Activated B cell treated with CpG ODN at 0.5 μM for 24 hours (primary cell): ENCODE measurements at regions not wholly inside any gene's neighbourhood (a gene's known extent, or its start where the extent isn't known, plus 50 kb on each side); places are given as distances from the start of the nearest gene placed in this dataset.
A peak's percentile ranks its signal among the peaks of the same experiment; 100 is the strongest.

Experiments used
- ATAC-seq: fragments of 200-7000 bp; cut with Tn5 transposase; one replicate; pipeline ENCODE4 v1.10.0; 2021; ENCODE audit warnings: low read depth, mild to moderate bottlenecking, moderate library complexity
- CTCF ChIA-PET: fragments of 350-600 bp; sonication (Branson Sonifier 250); formaldehyde crosslinking; loops from one replicate; lab custom pipeline; 2021; ENCODE audit warnings: antibody characterized with exemption; lab: Charles Lee
- POLR2A ChIA-PET: fragments of 350-600 bp; sonication (Branson Sonifier 250); formaldehyde crosslinking; loops from one replicate; lab custom pipeline; 2021; ENCODE audit warnings: antibody characterized with exemption; lab: Charles Lee
- DNase-seq: peaks from one replicate; pipeline ENCODE4 v3.0.0; 2022
- H3K27ac Mint-ChIP-seq: one replicate; pipeline ENCODE4 v1.8.0; 2020; ENCODE audit warnings: mixed read lengths
- H3K27me3 Mint-ChIP-seq: one replicate; pipeline ENCODE4 v1.8.0; 2021; ENCODE audit warnings: mixed read lengths
- H3K36me3 Mint-ChIP-seq: one replicate; pipeline ENCODE4 v1.8.0; 2021; ENCODE audit warnings: low read depth, mixed read lengths
- H3K4me1 Mint-ChIP-seq: one replicate; pipeline ENCODE4 v1.8.0; 2021; ENCODE audit warnings: mixed read lengths
- H3K4me3 Mint-ChIP-seq: one replicate; pipeline ENCODE4 v1.8.0; 2020; ENCODE audit warnings: mild to moderate bottlenecking, mixed read lengths
- H3K9me3 Mint-ChIP-seq: one replicate; pipeline ENCODE4 v1.8.0; 2020; ENCODE audit warnings: mixed read lengths
- intact Hi-C: fragments of 100-400 bp; cut with micrococcal nuclease; formaldehyde crosslinking; loops from one replicate; pipeline ENCODE4 v1.15.1; 2024
- TF ChIP-seq, protein P1 (sequence below): fragments of 200-600 bp; IDR thresholded peaks from one replicate; pipeline ENCODE4 v1.8.0; 2022; ENCODE audit warnings: antibody characterized with exemption, mild to moderate bottlenecking

DNA sequence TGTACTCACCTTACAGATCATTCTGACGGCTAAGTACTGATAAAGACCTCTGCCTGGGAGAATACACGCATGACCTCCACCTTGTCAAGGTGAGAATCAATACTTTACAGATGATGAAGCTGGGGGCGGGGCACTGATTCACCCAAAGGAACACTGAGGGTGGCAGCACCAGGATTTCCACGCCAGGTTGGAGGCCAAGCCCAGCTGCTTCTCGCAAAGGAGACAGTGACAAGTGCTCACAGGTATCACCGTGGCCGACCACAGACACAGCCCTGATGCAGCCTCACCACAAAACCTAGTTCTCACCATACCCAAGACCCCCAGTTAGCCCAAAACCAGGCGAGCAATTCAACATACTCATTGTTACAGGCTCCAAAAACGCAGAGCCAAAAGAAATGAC, 434.2 kb downstream of the SOX9 start:
- Mint-ChIP-seq H3K36me3 (no peaks in the 10 kb centered on the region), H3K27me3 (no peaks in the 10 kb centered on the region), H3K4me1 (no peaks in the 10 kb centered on the region), H3K9me3 (no peaks in the 10 kb centered on the region), H3K4me3 (no peak overlapping the region), H3K27ac (no peak overlapping the region)
- CTCF ChIA-PET, result no interaction called here
- no peak for DNase-seq
- ATAC-seq, result no peak
- TF ChIP-seq, protein P1, sequence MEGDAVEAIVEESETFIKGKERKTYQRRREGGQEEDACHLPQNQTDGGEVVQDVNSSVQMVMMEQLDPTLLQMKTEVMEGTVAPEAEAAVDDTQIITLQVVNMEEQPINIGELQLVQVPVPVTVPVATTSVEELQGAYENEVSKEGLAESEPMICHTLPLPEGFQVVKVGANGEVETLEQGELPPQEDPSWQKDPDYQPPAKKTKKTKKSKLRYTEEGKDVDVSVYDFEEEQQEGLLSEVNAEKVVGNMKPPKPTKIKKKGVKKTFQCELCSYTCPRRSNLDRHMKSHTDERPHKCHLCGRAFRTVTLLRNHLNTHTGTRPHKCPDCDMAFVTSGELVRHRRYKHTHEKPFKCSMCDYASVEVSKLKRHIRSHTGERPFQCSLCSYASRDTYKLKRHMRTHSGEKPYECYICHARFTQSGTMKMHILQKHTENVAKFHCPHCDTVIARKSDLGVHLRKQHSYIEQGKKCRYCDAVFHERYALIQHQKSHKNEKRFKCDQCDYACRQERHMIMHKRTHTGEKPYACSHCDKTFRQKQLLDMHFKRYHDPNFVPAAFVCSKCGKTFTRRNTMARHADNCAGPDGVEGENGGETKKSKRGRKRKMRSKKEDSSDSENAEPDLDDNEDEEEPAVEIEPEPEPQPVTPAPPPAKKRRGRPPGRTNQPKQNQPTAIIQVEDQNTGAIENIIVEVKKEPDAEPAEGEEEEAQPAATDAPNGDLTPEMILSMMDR, result no peak
- POLR2A ChIA-PET, result no interaction called here
- intact Hi-C loops, result no loop called here

DNA sequence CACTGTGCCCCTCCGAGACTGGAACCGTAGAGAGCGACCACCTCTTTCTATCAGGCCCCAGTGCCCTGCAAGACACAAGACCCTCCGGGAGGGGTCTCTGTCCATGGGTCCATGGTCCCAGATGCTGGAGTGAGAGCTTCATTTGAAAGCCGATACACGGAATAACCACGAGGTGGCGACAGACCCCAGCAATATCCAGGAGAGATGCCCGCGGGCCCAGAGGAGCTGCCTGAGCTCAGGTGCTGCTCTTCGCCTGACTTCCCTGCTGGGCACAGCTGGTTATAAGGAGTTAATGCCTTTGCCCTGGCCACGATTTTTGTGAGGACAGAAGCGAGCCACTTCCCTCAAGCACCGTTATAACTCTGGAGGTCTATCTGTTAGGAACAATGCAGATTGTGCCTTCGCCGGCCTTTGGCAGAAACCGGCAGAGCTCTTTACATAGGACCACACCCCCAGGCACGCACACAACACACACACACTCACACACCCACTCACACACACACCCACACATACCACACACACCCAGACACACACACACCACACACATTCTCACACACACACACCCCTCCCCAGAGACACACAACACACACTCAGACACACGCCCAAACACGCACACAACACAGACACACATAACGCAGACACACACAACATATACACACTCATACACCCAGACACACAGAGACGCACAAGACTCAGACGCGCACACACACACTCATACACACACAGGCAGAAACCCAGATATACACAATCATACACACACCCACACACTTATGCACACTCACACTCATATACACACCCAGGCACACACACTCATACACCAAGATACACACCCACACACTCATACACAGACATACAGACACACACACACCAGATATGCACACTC, 436.4 kb downstream of the SOX9 start:
- ChIA-PET POLR2A (no interaction called here), CTCF (interaction anchor here (1.0 to 1.5 kb wide), 5 partner anchors 11 to 813 kb away, joined by 3 to 16 read pairs (median 4); no protein-coding TSS in a partner anchor)
- TF ChIP-seq, protein P1, result peak; percentile 34
- no peaks in the 10 kb centered on the region for H3K36me3 Mint-ChIP-seq
- H3K4me3 Mint-ChIP-seq, result no peak overlapping the region
- ATAC-seq, result peak; percentile 40
- no peaks in the 10 kb centered on the region for H3K27me3 Mint-ChIP-seq
- no peaks in the 10 kb centered on the region for H3K9me3 Mint-ChIP-seq
- intact Hi-C loops, result loop anchor here (1.0 kb wide), 1 partner anchor 168 kb away; no protein-coding TSS in a partner anchor
- H3K27ac Mint-ChIP-seq, result no peak overlapping the region
- DNase-seq, result peak; percentile 23
- no peaks in the 10 kb centered on the region for H3K4me1 Mint-ChIP-seq

DNA sequence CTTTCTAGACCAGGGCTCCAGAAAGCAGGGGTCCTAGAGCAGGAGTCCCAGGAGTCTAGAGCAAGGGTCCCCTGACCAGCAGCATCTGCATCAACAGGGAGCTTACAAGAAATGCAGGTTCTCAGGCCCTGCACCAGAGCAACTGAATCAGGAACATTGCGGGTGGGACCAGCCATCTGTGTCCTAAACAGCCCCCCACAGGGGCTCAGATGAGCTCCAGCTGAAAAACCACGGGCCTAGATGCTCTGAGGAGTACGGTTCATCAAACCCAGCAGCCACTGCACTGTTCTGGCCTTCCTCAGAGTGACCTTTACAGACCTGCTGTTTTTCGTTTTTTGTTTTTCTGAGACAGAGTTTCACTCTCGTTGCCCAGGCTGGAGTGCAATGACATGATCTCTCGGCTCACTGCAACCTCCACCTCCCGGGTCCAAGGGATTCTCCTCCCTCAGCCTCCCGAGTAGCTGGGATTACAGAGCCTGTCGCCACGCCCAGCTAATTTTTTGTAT, 438.2 kb downstream of the SOX9 start:
- POLR2A ChIA-PET, result no interaction called here
- ATAC-seq (no peak), DNase-seq (no peak)
- Mint-ChIP-seq H3K4me1 (no peaks in the 10 kb centered on the region), H3K27ac (no peak overlapping the region), H3K4me3 (no peak overlapping the region), H3K9me3 (no peaks in the 10 kb centered on the region), H3K36me3 (no peaks in the 10 kb centered on the region), H3K27me3 (peaks cover 3% of the 10 kb centered on the region)
- CTCF ChIA-PET, result interaction anchor here (1.1 to 3.0 kb wide), 2 partner anchors 597 to 810 kb away, joined by 4 to 14 read pairs; no protein-coding TSS in a partner anchor
- TF ChIP-seq, protein P1, result no peak
- intact Hi-C loops, result no loop called here

DNA sequence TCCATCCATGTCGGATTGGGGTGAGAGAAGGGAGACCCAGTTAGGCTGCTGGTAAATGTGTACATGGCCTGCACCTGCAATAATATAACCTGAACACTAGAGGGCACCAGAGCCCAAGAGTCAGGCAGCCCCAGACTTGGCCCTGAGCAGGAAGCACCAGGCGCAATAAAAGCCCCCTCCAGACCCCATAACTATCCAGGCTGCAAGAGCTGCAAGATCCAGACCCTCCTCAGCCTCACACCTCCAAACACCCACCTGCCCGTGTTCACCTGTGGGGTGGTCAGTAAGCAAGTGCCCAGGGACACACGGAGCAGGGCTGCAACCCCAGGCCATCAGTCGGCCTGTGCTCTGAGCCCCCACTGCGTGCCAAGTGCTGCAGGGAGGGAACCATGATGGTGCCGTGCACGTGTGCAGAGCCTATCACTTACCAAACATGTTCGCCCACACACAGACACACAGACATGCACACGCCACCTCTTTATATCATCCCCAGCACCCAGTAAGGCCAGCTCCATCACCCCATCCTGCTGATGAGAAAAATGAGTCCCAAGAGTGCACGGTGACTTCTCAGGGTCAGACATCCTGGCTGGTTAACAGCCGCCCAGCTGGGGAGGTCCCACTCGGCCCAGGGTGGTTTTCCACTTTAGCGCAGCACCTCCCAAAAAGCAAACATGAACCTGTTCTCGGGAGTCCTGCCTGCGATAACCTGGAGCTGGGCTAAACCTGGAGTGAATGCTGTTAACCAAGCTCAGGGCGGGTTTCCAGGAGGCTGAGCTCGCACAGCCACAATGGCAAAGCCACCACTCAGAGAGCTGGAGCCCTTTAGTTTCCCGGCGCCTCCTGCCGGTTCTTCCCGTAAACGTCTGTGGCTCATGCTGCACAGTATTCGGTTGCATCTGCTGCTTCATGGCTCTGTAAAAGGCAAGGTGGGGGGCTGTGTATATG, 439.8 kb downstream of the SOX9 start:
- H3K9me3 Mint-ChIP-seq, result no peaks in the 10 kb centered on the region
- H3K27me3 Mint-ChIP-seq, result peaks cover 3% of the 10 kb centered on the region
- H3K4me3 Mint-ChIP-seq, result no peak overlapping the region
- H3K4me1 Mint-ChIP-seq, result no peaks in the 10 kb centered on the region
- TF ChIP-seq, protein P1, result no peak
- no peaks in the 10 kb centered on the region for H3K36me3 Mint-ChIP-seq
- DNase-seq (peak; percentile 20), ATAC-seq (peak; percentile 67)
- intact Hi-C loops, result loop anchor here (1.0 to 5.0 kb wide), 2 partner anchors 697 to 810 kb away; no protein-coding TSS in a partner anchor
- ChIA-PET CTCF (interaction anchor here (0.8 to 3.0 kb wide), 3 partner anchors 24 to 809 kb away, joined by 4 to 14 read pairs (median 4); no protein-coding TSS in a partner anchor), POLR2A (no interaction called here)
- H3K27ac Mint-ChIP-seq, result no peak overlapping the region
